EH (cell line): ENCODE measurements at regions not wholly inside any gene's neighbourhood (a gene's known extent, or its start where the extent isn't known, plus 50 kb on each side); places are given as distances from the start of the nearest gene placed in this dataset.

Experiments used
- DNase-seq: peaks from one replicate; pipeline ENCODE4 v3.0.0-alpha.2; 2015; ENCODE audit warnings: low read depth

DNA sequence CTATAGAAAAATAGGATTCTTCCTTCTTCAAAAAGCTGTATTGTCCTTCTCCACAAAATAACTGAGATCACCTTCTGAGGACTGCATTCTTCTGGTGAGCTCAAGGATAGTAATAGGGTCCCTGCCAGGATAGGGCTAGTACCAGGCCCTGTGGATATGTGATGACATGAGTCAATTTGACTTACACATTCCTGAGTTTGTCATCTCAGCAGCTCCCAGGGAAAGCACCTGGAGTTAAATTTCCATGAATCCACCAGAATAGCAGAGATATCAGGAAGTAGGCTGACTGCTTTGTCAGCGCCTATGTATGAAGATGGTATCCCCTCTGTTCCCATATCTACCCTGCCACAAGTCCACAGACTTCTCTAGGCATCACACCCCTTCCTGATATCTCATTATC, 225.8 kb downstream of the PMP22 start:
- peak; percentile 22 for DNase-seq

DNA sequence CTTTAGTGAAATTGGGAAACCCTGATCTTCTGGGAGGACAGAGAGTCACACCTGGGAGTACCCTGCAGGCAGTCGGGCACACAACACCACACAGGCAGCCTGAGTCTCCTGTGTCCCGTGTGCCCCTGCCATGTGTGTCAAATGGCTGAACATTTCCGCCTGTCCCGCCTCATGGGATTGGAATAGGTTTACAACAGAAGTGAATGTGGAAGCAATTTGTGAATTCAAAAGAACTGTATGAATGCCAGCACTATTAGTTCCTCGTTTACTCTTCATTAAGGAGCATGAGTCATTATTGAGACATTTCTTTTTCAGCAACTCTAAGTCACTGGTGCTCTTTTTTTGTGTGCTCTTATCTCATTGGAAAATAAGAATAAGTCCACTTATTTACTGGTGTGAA, 226.5 kb downstream of the PMP22 start:
- peak; percentile 79 for DNase-seq

DNA sequence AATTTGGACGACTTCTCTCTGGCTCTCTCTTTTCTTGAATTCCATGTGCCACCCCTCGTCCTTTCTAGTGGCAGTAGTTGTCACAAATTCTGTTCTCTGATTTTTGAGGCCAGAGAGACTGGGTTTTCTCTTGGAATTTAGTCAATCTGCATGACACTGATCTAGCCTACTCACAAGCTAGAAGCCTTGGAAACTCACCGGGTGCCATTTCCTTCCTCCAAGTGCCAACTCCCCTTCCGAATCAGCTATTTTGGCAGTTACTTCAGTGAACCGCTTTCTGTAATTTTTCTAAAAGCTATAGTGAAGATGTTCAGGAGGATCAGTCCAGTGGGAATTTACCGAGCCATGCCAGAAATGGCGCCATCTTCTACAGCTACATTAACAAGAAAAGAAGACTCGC, 228.9 kb downstream of the PMP22 start:
- DNase-seq: no peak

DNA sequence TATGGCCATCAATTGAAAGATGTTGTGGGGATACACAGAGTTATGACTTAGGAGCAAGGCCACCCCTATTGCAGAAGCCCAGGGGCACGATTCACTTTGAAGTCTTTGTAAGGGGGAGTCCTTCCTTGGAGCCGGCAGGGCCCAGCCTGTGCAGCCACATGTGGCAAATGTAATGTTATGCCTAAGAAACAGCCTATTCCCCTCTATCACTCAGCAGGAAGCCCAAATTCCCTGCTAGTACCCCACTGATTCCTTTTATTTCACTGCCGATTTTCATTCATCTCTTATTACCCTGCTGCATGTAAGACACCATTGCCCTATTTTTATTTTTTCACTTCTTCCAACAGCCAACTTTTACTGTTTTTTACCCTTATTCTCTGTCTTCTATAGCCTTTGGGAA, 233.2 kb downstream of the PMP22 start:
- DNase-seq: no peak

DNA sequence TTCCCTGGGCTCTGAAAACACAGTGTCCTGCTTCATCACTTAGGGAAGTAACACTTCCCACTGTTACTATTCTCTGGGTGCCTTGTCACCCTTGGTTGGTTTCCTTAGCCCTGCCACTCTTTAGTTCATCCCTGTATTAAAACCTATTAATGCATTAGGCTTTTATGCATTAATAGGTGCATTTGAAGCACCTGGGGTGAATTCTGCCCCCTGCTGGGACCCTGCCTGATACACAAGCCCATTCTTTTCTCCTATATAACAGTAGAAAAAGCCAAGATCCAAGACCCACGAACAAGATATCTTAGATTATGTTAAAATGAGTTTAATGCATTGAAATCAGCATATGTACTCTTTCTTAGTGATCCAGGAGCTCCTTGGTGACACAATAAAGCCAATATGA, 235.7 kb downstream of the PMP22 start:
- DNase-seq: no peak

DNA sequence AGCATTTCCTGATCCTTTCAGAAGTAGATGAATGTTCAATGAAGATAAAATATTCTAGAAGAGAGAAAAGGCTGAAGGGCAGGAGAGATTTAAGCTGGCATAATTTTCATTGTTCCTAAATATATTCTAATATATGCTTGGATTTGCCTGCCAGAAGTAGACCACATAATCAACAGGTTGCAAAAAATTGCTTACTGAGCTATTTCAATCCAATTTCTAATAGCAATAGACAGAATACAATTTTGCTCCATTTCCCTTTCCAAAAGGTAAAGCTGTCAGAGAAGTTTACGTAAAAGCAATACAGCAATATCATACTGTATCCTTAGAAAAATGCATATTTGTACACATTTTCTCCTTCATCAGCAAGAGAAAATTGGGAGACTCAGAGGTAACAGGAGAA, 237.3 kb downstream of the PMP22 start:
- DNase-seq: no peak

DNA sequence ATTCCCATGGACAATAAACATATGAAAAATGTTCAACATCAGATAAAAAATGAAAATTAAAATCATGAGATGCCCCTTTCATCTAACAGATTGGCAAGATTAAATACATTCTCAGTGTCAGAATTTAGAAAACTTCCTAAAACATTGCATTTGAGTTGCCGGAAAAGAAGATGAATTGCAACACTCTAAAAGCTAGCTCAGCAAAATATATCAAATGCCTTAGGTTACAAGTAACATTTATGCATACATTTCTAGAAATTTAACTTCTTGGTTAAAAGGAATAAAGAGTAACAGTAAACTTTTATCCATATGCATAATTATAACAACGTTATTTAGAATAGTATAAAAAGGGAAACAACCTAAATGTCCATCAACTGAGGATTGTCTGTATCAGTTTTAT, 239.0 kb downstream of the PMP22 start:
- no peak for DNase-seq

DNA sequence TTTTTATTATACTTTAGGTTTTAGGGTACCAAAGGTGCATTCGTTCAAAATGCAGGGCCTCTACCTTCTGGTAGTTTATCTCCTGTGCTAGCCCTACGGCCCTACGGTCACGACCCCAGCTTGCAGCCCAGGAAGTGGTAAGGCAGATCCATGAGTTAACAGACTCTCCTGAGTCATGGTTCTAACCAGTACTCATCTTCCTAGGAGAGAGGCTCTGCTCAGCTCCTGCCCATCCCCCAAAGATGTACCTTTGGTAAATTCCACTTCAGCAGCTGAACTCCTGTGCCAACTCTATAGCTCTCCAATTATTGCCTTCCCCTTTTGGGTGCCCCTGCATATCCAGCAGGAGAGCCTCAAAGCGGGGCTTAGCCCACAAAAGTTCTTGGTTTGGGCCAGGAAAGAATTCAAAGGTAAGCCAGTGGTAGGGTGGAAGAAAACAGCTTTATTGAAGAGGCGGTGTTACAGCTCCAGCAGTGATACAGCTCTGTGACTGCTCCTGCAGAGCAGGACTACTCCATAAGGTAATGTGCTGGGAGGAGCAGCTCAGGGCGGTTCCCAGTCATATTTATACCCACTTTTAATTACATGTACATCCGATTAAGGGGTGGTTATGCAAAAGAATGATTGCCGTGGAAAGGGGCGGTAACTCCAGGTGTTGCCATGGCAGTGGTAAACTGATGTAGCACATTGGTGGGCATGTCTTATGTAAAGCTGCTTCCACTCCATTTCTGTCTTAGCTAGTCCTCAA, 241.4 kb downstream of the PMP22 start:
- no peak for DNase-seq

DNA sequence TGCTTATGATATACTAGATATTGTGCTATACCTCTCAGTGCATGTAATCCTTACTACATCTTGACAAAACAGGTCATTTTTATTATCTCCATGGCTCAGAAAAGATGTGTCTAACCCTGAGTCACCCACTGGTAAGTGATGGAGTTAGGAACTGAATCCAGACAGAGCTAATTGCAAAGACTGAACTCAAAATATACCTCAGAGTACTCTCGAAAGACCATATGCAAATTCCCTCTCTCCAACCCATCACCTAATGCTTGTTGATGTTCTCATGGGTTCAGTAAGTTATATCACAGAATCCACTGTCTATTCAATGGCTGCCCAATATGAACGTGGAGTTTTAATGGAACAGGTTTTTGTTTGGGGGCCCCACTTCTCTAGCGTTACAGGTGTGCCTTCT, 246.0 kb downstream of the PMP22 start:
- DNase-seq: no peak

DNA sequence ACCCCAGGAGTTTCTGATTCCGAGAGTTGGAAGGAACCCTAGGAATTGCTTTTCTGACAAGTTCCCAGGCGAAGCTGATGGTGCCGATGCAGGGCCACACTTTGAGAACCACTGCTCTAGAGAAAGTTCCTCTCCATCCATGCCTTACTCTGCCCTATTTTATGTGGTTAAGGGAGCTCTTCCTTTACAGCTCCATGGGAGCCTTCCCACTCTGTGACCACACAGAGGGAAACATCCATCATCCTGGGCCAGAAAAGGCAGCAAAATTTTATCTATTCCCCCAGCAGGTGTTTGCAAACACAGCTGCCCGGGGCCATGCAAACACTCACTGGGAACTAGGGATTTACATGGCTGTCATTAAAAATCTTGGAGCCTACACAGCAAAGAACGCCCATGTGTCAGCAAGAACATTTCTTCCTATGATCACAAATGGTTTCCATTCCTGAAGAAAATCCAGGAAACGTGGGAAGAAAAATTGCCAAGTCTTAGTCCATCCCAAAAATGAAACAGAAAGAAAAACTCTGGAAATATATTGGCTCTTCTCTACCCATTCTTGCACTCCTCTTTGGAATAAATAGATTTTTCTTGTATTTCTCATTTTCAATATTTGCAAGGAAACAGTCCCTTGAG, 252.7 kb downstream of the PMP22 start:
- DNase-seq: no peak

DNA sequence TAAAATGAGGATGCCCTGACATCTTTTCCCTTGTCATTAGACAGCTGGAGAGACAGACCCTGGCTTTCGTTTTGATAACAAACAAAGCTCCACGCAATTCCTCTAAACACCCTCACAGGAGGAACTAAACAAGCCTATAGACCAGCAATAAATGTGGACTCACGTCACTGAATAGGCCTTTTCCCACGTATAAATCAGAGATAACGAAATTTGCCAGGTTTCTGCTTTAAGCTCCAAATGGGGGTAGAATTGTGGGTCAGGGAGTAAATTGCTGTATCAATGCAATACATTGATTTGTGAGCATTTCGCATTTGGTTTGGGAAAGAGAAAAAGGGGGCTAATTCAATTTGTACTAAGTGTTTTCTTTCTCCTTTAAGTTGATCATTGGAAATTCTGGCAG, 256.0 kb downstream of the PMP22 start:
- DNase-seq: no peak

DNA sequence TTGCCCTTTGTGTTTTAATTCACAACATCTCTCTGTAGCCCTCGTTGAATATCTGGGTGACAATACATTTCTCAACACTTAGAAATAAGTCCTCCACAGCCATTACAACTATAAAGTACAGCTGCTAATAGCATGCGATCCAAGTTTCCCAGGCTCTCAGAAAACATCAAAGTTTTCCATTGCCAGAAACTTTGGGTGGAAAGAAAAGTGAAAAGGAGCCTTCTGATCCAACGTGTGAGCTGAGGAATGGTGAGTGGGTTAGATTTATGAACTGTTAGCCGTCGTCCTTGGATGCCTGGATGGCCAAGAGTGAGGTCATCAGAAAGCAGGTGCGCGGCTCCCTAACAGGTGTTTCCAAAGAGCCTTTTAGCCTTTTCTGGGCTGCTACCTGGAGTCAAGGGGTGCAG, 258.0 kb downstream of the PMP22 start:
- no peak for DNase-seq

DNA sequence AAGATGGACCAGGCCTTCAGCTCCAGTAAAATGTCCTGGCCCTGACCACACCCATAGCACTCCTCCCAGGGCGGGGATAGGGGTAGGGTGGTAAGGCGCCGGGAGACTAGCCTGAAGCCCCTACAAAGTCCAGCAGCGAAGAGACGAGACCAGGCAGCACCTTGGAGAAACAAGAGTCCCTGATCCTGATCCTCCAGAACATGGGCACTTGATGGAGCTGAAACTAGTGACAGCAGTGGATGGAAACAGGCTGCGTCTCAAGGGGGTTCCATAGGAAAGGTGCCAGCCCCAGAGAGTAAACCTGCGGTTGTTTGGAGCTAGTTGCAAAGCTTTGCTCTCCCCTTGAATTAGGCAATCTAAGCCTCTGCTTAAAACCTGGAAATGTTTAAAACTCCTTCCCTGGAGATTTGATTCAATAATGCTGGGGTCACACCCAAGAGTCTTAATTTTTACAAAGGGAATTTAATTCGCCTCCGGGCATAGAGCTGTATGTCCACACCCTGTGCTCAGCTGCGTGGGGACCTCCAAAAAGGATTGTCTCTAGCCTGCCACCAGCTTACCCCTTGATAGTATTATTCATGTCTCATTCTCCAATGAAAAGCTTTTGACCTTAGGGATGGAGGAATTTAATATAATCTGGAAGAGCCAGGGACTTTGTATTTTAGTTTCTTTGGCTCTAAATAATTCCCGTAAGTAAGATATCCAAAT, 258.6 kb downstream of the PMP22 start:
- DNase-seq: no peak

DNA sequence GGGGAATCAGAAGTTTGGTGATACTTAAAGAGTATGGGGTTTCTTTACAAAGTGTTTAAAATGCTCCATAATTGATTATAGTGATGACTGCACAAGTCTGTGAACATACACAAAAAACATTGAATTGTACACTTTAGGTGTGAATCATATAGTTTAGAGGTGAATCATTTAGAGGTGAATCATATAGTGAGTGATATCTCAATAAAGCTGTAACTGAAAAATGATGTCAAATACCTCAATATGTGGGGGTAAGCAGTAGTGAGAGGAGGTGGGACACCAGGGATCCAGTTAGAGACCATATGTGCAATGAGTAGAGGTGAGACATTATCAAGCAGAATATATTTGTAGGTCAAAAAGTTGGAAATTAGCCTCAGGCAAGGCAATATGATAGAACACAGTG, 264.5 kb downstream of the PMP22 start:
- no peak for DNase-seq

DNA sequence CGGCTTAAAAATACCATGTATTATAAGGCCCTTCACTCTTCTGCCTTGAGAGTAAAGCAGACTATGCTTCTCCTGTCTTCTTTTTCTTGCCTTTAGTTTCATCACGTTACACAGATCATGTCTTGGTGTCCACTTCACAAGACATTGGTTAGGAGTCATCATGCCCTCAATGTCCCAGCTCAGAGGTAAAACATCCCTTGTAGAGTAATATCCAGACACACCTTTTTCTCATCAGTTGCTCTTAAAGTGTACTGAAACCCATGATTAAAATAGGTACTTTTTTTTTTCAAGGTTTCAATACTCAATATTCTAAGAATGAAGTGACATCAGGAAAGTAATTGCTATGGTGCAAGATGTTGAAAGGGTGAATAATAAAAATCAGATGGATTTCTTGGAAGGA, 267.8 kb downstream of the PMP22 start:
- no peak for DNase-seq

DNA sequence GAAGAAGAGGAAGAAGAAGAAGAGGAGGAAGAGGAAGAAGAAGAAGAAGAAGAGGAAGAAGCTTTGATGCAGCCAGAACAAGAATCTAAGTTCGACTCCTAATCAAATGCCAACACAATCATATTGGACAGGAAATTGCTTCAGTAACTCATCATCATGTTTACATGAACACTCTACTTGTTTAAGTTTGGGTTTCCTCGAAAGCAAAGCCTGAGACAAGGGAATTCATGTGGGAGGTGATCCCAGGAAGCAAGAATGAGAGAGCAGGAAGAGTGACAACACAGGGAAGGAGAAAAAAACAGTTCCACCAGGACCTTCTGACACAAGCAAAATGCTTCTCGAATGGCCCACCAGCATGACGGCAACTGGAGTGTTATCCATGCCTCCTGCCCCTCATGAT, 279.0 kb downstream of the PMP22 start:
- peak; percentile 11 for DNase-seq

DNA sequence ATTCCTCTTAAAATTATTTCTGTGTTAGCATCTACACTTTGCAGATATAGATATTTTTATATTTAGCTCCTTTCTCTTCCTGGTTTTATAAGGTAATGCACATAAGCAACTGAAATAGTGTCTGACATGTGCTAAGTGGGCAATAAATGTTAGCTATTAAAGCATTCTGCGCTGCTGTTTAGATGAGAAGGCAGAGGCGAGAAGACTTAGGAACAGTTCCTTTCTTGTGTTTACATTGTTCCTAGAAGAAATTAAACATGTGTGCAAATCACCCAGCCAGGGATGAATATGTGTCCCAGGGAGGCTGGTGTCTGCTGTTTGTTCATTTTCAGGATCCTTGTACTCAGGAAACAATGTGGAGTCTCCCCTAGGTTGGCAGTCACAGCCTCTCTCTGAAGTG, 292.3 kb downstream of the PMP22 start:
- no peak for DNase-seq

DNA sequence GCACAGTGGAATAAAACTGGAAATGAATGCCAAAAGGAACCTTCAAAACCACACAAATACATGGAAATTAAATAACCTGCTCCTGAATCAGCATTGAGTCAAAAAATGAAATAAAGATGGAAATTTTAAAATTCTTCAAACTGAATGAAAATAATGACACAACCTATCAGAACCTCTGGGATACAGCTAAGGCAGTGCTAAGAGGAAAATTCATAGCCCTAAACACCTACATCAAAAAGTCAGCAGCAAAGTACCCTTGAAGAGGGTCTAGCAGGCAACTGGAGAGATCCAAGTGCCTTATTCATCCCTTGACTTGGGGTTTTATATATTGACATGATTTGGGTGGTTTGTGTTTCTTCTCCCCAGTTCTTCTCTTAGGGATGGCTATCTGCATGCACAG, 294.1 kb downstream of the PMP22 start:
- DNase-seq: no peak

DNA sequence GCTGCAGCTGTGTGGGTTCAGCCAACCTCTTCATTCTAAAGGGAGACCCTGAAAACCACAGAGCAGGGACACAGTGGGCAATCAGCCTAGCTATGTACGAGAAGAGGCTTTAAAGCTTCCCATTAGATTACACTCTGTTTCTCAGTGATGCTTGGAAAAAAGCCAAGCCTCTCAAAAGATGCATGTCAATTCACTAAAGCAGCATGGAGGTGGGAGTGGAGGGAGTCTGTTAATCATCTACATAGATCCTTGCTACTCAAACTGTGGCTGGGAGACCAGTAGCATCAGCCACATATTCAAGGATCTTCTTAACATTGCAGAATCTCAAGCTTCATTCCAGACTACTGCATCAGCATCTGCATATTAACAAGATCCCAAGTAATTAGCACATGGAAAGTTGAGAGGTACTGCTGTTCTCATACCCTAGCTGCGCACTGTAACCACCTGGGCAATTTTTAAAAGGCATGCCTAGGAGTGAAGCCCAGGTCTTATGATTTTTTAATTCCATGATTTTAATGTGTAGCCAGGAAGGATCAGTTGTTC, 305.9 kb downstream of the PMP22 start:
- DNase-seq: no peak

DNA sequence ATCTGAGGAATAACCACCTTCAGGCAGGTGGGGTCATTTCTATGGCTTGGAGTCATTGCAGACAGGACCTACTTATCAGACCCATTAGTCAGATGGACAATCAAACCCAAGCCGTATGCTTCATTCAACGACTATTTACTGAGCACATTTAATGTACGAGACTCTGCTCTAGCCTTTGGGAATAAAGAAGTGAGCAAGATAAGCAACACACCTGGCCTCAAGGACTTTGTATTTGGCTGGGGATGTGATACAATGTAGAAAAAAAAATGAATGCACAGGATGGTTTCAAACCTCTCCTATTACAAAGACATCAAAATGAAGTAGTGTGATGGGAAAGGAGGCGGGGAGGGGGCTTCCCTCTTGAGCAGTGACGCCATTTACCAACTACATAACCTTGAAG, 311.7 kb downstream of the PMP22 start:
- no peak for DNase-seq

DNA sequence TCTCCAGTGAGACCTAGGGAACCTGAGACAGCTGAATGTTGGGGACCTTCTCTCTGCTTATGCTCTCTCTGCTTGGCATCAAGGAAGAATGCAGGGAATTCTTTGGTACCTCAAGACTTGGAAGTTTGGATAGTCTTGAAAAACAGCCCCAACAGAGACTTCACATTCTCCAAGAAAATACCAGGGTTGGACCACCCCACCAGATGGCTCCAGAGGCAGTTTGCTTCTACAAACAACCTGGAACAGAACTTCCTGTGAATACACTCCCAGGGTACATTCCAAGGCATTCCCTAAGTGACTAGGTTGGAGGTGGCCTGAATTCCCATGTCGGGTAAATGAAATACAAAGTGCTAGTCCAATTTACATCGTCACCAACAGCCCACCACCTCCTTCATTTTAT, 314.4 kb downstream of the PMP22 start:
- no peak for DNase-seq

DNA sequence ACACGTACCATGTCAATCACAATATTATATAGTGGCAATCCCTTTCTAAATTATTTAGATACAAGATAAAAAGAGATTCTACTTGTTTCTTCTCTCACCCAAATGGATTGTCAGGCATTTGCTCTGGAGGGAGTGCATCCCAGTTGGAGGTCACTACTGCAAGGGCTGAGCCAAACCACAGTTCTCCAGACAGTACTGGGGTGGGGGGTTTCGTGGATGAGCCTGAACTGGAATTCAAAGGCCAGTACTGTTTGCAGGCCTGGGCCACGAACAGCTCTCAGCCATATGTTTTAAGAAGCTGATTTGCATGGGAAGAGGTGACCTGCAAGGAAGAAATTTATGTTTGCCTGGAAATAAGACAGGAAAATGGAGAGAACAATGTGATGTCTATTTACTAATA, 314.9 kb downstream of the PMP22 start:
- peak; percentile 41 for DNase-seq

DNA sequence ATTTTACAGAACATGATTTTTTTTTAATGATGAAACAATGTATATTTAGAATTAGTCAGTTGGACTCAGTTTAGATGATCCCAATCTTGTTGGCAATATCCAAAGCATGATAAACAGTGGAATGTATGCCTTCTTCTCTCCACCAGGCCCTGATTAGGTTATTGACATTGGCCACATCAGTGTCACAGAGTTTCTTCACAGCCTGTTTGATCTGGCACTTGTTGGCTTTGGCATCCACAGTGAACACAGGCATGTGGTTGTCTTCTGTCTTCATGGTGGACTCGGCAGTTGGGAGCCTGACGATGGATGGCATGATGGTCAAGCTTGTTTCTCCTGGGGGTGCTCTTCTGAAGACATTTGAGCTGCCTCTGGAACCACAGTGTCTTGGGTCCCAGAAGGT, 317.5 kb downstream of the PMP22 start:
- DNase-seq: no peak
